GM23338 (cell line): ENCODE measurements at regions not wholly inside any gene's neighbourhood (a gene's known extent, or its start where the extent isn't known, plus 50 kb on each side); places are given as distances from the start of the nearest gene placed in this dataset.
A peak's percentile ranks its signal among the peaks of the same experiment; 100 is the strongest.

Experiments
- ATAC-seq: fragments of 200-7000 bp; cut with Tn5 transposase; 3 replicates; pipeline ENCODE4 v1.9.1; 2020
- DNase-seq: peaks from one replicate; pipeline ENCODE4 v3.0.0-alpha.2; 2015; ENCODE audit warnings: low spot score
- H2AFZ ChIP-seq: fragments of 200-600 bp; sonication (generic); 2 replicates; pipeline ENCODE4 v1.8.0; 2016; ENCODE audit warnings: antibody characterized with exemption, mild to moderate bottlenecking, moderate library complexity
- H3F3A ChIP-seq: fragments of 200-600 bp; sonication (generic); replicated peaks from 2 replicates; pipeline ENCODE4 v1.8.0; 2017; ENCODE audit warnings: antibody characterized with exemption, mixed run types, low read depth
- H3K27ac ChIP-seq: fragments of 200-600 bp; sonication (generic); 2 replicates; pipeline ENCODE4 v1.6.1; 2016; ENCODE audit warnings: low read depth
- H3K27me3 ChIP-seq: fragments of 200-600 bp; sonication (generic); 2 replicates; pipeline ENCODE4 v1.8.0; 2016; ENCODE audit warnings: mild to moderate bottlenecking, mixed run types, moderate library complexity; ENCODE audit not compliant: insufficient read depth
- H3K36me3 ChIP-seq: fragments of 200-600 bp; sonication (generic); 2 replicates; pipeline ENCODE4 v1.8.0; 2016; ENCODE audit warnings: mild to moderate bottlenecking; ENCODE audit not compliant: insufficient read depth
- H3K4me1 ChIP-seq: fragments of 200-600 bp; sonication (generic); 2 replicates; pipeline ENCODE4 v1.8.0; 2016; ENCODE audit warnings: mild to moderate bottlenecking, moderate library complexity; ENCODE audit not compliant: insufficient read depth
- H3K4me2 ChIP-seq: fragments of 200-600 bp; sonication (generic); 2 replicates; pipeline ENCODE4 v1.7.1; 2017; ENCODE audit warnings: mixed run types
- H3K4me3 ChIP-seq: fragments of 200-600 bp; sonication (generic); 2 replicates; pipeline ENCODE4 v1.6.1; 2016; ENCODE audit warnings: mixed run types
- H3K79me2 ChIP-seq: fragments of 200-600 bp; sonication (generic); replicated peaks from 2 replicates; pipeline ENCODE4 v1.8.0; 2017; ENCODE audit warnings: mild to moderate bottlenecking; ENCODE audit not compliant: insufficient read depth
- H3K9me2 ChIP-seq: fragments of 200-600 bp; sonication (generic); 2 replicates; pipeline ENCODE4 v1.8.0; 2017; ENCODE audit not compliant: insufficient read depth
- H4K20me1 ChIP-seq: fragments of 200-600 bp; sonication (generic); replicated peaks from 2 replicates; pipeline ENCODE4 v1.8.0; 2017; ENCODE audit warnings: mild to moderate bottlenecking; ENCODE audit not compliant: insufficient read depth
- H3K27ac Mint-ChIP-seq: 2 replicates; pipeline ENCODE4 v1.8.0; 2020; ENCODE audit warnings: inconsistent platforms, mild to moderate bottlenecking, moderate library complexity, mixed read lengths
- H3K27me3 Mint-ChIP-seq: 3 replicates; pipeline ENCODE4 v1.8.0; 2022; ENCODE audit warnings: low read depth, mild to moderate bottlenecking, moderate library complexity, mixed read lengths, inconsistent platforms; ENCODE audit not compliant: insufficient read depth, poor library complexity
- H3K36me3 Mint-ChIP-seq: 3 replicates; pipeline ENCODE4 v1.8.0; 2021; ENCODE audit warnings: low read depth, mild to moderate bottlenecking, inconsistent platforms, moderate library complexity, mixed read lengths
- H3K4me1 Mint-ChIP-seq: 3 replicates; pipeline ENCODE4 v1.8.0; 2020; ENCODE audit warnings: mild to moderate bottlenecking, inconsistent platforms, mixed read lengths
- H3K4me3 Mint-ChIP-seq: 3 replicates; pipeline ENCODE4 v1.8.0; 2021; ENCODE audit warnings: moderate library complexity, mild to moderate bottlenecking, inconsistent platforms, mixed read lengths
- H3K9me3 Mint-ChIP-seq: 3 replicates; pipeline ENCODE4 v1.8.0; 2020; ENCODE audit warnings: moderate library complexity, mild to moderate bottlenecking, inconsistent platforms, mixed read lengths
- CREB1 ChIP-seq: fragments of 250-450 bp; sonication (Bioruptor Pico); IDR thresholded peaks from 2 replicates; pipeline ENCODE4 v1.5.0; 2020; ENCODE audit warnings: low read depth, mild to moderate bottlenecking, moderate library complexity
- EZH2phosphoT487 ChIP-seq: fragments of 200-600 bp; sonication (generic); IDR thresholded peaks from one replicate; pipeline ENCODE4 v1.8.1; 2018; ENCODE audit warnings: antibody characterized with exemption; ENCODE audit not compliant: unreplicated experiment
- JUNB ChIP-seq: IDR thresholded peaks from one replicate; pipeline ENCODE4 v1.6.1; 2016; ENCODE audit warnings: antibody characterized with exemption; ENCODE audit not compliant: unreplicated experiment
- STAT1 ChIP-seq: IDR thresholded peaks from one replicate; pipeline ENCODE4 v1.6.1; 2016; ENCODE audit warnings: antibody characterized with exemption; ENCODE audit not compliant: unreplicated experiment
- ZNF114 ChIP-seq: fragments of 250-450 bp; sonication (Bioruptor Pico); IDR thresholded peaks from 2 replicates; pipeline ENCODE4 v1.5.0; 2020; ENCODE audit warnings: mild to moderate bottlenecking, moderate library complexity
- ZNF331 ChIP-seq: fragments of 250-450 bp; sonication (Bioruptor Pico); IDR thresholded peaks from 2 replicates; pipeline ENCODE4 v1.5.0; 2020; ENCODE audit warnings: low read depth, mild to moderate bottlenecking, moderate library complexity
- TF ChIP-seq, protein P1 (sequence below), 2 experiments: fragments of 200-600 bp in 1 of 2; sonication (generic) in 1 of 2; conservative IDR thresholded peaks; 2 replicates each; pipeline versions ENCODE4 v1.5.1 to v1.6.1; 2016 to 2017; ENCODE audit warnings: antibody characterized with exemption in 2 of 2, low read depth in 2 of 2, mild to moderate bottlenecking in 2 of 2, moderate library complexity in 1 of 2
- TF ChIP-seq, protein P2 (sequence below): IDR thresholded peaks from one replicate; pipeline ENCODE4 v1.6.1; 2018; ENCODE audit warnings: antibody characterized with exemption; ENCODE audit not compliant: unreplicated experiment
- TF ChIP-seq, protein P3 (sequence below): IDR thresholded peaks from 2 replicates; pipeline ENCODE4 v1.6.1; 2016; ENCODE audit warnings: antibody characterized with exemption

- no peaks in the 10 kb centered on the region for H4K20me1 ChIP-seq
- H3K4me3 ChIP-seq = no peak overlapping the region
- Mint-ChIP-seq H3K36me3 (no peaks in the 10 kb centered on the region), H3K27ac (no peak overlapping the region), H3K4me1 (no peaks in the 10 kb centered on the region), H3K27me3 (no peaks in the 10 kb centered on the region), H3K4me3 (no peak overlapping the region), H3K9me3 (peaks cover 5% of the 10 kb centered on the region; the same call in 1 of the 3 replicates)
- H3K27ac ChIP-seq = no peak overlapping the region
- ATAC-seq = 0 out of 3 replicates have a peak, but pooled peaks have one; percentile 22
- H3K27me3 ChIP-seq = no peaks in the 10 kb centered on the region
- no peaks in the 10 kb centered on the region for H3F3A ChIP-seq
- no peak overlapping the region for H3K4me2 ChIP-seq
- peak; percentile 12 for DNase-seq
- H3K9me2 ChIP-seq = no peaks in the 10 kb centered on the region
- TF ChIP-seq, protein P1, sequence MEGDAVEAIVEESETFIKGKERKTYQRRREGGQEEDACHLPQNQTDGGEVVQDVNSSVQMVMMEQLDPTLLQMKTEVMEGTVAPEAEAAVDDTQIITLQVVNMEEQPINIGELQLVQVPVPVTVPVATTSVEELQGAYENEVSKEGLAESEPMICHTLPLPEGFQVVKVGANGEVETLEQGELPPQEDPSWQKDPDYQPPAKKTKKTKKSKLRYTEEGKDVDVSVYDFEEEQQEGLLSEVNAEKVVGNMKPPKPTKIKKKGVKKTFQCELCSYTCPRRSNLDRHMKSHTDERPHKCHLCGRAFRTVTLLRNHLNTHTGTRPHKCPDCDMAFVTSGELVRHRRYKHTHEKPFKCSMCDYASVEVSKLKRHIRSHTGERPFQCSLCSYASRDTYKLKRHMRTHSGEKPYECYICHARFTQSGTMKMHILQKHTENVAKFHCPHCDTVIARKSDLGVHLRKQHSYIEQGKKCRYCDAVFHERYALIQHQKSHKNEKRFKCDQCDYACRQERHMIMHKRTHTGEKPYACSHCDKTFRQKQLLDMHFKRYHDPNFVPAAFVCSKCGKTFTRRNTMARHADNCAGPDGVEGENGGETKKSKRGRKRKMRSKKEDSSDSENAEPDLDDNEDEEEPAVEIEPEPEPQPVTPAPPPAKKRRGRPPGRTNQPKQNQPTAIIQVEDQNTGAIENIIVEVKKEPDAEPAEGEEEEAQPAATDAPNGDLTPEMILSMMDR (conservative IDR thresholded peaks at IDR 0.05; ENCODE audit: low read depth in 2 of 2) = peak in 1 of 2 experiments; percentile 38; a peak in 2 of 4 replicates
- TF ChIP-seq, protein P2, sequence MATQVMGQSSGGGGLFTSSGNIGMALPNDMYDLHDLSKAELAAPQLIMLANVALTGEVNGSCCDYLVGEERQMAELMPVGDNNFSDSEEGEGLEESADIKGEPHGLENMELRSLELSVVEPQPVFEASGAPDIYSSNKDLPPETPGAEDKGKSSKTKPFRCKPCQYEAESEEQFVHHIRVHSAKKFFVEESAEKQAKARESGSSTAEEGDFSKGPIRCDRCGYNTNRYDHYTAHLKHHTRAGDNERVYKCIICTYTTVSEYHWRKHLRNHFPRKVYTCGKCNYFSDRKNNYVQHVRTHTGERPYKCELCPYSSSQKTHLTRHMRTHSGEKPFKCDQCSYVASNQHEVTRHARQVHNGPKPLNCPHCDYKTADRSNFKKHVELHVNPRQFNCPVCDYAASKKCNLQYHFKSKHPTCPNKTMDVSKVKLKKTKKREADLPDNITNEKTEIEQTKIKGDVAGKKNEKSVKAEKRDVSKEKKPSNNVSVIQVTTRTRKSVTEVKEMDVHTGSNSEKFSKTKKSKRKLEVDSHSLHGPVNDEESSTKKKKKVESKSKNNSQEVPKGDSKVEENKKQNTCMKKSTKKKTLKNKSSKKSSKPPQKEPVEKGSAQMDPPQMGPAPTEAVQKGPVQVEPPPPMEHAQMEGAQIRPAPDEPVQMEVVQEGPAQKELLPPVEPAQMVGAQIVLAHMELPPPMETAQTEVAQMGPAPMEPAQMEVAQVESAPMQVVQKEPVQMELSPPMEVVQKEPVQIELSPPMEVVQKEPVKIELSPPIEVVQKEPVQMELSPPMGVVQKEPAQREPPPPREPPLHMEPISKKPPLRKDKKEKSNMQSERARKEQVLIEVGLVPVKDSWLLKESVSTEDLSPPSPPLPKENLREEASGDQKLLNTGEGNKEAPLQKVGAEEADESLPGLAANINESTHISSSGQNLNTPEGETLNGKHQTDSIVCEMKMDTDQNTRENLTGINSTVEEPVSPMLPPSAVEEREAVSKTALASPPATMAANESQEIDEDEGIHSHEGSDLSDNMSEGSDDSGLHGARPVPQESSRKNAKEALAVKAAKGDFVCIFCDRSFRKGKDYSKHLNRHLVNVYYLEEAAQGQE = no peak
- H3K79me2 ChIP-seq = no peaks in the 10 kb centered on the region
- H3K4me1 ChIP-seq = no peaks in the 10 kb centered on the region
- H2AFZ ChIP-seq = no peak overlapping the region
- no peaks in the 10 kb centered on the region for H3K36me3 ChIP-seq
Observed at GRCh38 chr7:17158261-17158660, 140.2 kb upstream of the AHR start.

- Mint-ChIP-seq H3K36me3 (no peaks in the 10 kb centered on the region), H3K27me3 (no peaks in the 10 kb centered on the region), H3K27ac (no peak overlapping the region), H3K9me3 (peaks cover 5% of the 10 kb centered on the region; the same call in 1 of the 3 replicates), H3K4me1 (no peaks in the 10 kb centered on the region), H3K4me3 (no peak overlapping the region)
- Histone ChIP-seq H3F3A (no peaks in the 10 kb centered on the region), H3K27ac (no peak overlapping the region), H3K4me3 (no peak overlapping the region), H3K36me3 (no peaks in the 10 kb centered on the region), H3K79me2 (no peaks in the 10 kb centered on the region), H3K27me3 (no peaks in the 10 kb centered on the region), H3K4me1 (no peaks in the 10 kb centered on the region), H2AFZ (no peak overlapping the region), H3K9me2 (no peaks in the 10 kb centered on the region), H4K20me1 (no peaks in the 10 kb centered on the region), H3K4me2 (no peak overlapping the region)
- no peak for ATAC-seq
- no peak for TF ChIP-seq CREB1
- no peak for DNase-seq
Observed at GRCh38 chr7:17159500-17160037, 138.9 kb upstream of the AHR start.

DNA sequence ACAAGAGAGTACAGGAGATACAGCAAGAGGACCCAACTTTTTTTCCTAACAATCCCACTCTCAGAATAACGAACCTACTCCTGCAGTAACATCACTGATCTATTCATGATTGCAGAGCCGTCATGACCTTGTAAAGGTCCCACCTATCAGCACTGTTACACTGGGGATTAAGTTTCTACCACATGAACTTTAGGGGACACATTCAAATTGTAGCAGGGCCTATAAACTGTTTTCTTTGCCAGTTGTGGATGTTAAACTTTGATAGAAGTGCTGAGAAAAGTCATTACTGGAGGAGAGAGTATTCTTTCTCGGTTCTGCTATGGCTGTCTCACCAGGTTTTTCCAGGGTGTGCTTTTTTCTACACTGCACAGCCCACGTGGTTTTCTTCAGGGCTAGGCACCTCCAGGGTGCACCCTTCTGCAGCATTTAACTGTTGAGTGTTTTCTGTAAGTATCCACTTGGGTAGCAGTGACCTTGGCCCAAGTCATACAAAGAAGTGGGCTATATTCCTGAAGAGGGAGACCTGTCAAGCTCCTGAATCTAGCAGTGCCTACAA, 131.6 kb upstream of the AHR start:
- Histone ChIP-seq H3K79me2 (no peaks in the 10 kb centered on the region), H3F3A (no peaks in the 10 kb centered on the region), H3K4me1 (no peaks in the 10 kb centered on the region), H3K27ac (no peak overlapping the region), H3K4me3 (no peak overlapping the region), H3K27me3 (no peaks in the 10 kb centered on the region), H2AFZ (peak overlapping the region; percentile 69; the same call in 1 of the 2 replicates), H3K9me2 (no peaks in the 10 kb centered on the region), H3K4me2 (no peak overlapping the region), H3K36me3 (no peaks in the 10 kb centered on the region), H4K20me1 (no peaks in the 10 kb centered on the region)
- no peaks in the 10 kb centered on the region for H3K4me1 Mint-ChIP-seq
- ATAC-seq (no peak), DNase-seq (no peak)
- no peaks in the 10 kb centered on the region for H3K27me3 Mint-ChIP-seq
- no peak overlapping the region for H3K27ac Mint-ChIP-seq
- H3K4me3 Mint-ChIP-seq = no peak overlapping the region
- H3K9me3 Mint-ChIP-seq = peaks cover 3% of the 10 kb centered on the region; the same call in 1 of the 3 replicates
- H3K36me3 Mint-ChIP-seq = no peaks in the 10 kb centered on the region
- TF ChIP-seq ZNF331 (CRISPR knock-in tag) = no peak
- TF ChIP-seq, protein P3, sequence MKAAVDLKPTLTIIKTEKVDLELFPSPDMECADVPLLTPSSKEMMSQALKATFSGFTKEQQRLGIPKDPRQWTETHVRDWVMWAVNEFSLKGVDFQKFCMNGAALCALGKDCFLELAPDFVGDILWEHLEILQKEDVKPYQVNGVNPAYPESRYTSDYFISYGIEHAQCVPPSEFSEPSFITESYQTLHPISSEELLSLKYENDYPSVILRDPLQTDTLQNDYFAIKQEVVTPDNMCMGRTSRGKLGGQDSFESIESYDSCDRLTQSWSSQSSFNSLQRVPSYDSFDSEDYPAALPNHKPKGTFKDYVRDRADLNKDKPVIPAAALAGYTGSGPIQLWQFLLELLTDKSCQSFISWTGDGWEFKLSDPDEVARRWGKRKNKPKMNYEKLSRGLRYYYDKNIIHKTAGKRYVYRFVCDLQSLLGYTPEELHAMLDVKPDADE = no peak
- TF ChIP-seq ZNF114 (CRISPR knock-in tag) = no peak
- TF ChIP-seq, protein P1 (conservative IDR thresholded peaks at IDR 0.05; ENCODE audit: low read depth in 2 of 2) = no peak
- TF ChIP-seq EZH2phosphoT487 = no peak
- no peak for TF ChIP-seq STAT1
- no peak for TF ChIP-seq JUNB
